HTR-8/SVneo (cell line): ENCODE measurements at regions not wholly inside any gene's neighbourhood (a gene's known extent, or its start where the extent isn't known, plus 50 kb on each side); places are given as distances from the start of the nearest gene placed in this dataset.

ENCODE experiments used
- DNase-seq: peaks from one replicate; pipeline ENCODE4 v3.0.0; 2011; ENCODE audit warnings: low spot score, mixed read lengths; ENCODE audit not compliant: insufficient read length
- FAIRE-seq: peaks from 2 replicates; lab custom pipeline; 2011; peaks lifted over from hg19 to GRCh38; lab: Jason Lieb, UNC

GRCh38 chr2:217179854-217180253 is 320.0 kb upstream of the TNP1 start:
- DNase-seq, result no peak
- no peak for FAIRE-seq

GRCh38 chr2:217178341-217178740 is 318.5 kb upstream of the TNP1 start:
- DNase-seq, result no peak

GRCh38 chr2:217177720-217178119 is 317.9 kb upstream of the TNP1 start:
- no peak for FAIRE-seq

More at GRCh38 chr2:217178341-217178740, 318.5 kb upstream of the TNP1 start:
- FAIRE-seq, result no peak

DNA sequence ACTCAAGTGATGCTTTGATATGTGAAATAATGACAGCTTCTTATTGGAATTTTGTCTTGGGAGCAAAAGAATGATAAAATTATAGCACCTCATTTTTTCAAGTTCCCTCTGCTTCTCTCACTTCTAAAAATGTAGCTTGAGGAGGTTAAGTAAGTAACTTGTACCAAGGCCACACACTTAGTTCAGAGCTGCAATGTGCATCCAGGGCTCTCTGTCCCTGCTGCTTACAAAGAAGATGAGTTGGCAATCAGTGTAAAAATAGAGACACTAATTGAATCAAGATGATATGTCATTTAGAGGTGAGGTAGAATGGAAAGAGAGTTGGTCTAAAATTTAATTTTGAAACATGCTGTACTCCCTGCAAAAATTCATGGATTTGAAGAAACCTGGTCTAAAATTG is 312.0 kb upstream of the TNP1 start:
- no peak for DNase-seq
- FAIRE-seq, result no peak

More at GRCh38 chr2:217177720-217178119, 317.9 kb upstream of the TNP1 start:
- DNase-seq, result no peak

- FAIRE-seq (no peak), DNase-seq (no peak)
Measured at GRCh38 chr2:217168496-217168895, 308.6 kb upstream of the TNP1 start.

DNA sequence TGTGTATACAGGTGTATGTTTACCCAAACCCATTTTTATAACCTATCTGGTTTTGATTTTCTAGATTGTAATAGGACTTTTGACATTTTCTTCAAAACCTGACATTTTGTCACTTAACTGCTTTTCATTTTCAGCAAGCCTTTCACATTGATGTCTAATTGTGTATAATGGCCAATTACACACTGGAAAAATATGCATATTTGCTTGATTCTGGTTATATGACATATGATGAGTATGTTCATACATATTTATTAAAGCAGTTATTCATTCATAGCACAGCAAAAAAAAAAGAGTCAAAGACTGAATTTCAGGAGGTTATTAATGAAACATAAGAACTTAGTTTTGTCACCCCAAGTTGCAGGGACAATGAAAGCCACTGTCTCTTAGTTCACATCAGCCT is 307.7 kb upstream of the TNP1 start:
- FAIRE-seq (no peak), DNase-seq (no peak)

GRCh38 chr2:217166241-217166850 is 306.5 kb upstream of the TNP1 start:
- FAIRE-seq, result no peak
- peak; percentile 10 for DNase-seq

- no peak for DNase-seq
- no peak for FAIRE-seq
Measured at GRCh38 chr2:217165547-217165946, 305.7 kb upstream of the TNP1 start.

DNA sequence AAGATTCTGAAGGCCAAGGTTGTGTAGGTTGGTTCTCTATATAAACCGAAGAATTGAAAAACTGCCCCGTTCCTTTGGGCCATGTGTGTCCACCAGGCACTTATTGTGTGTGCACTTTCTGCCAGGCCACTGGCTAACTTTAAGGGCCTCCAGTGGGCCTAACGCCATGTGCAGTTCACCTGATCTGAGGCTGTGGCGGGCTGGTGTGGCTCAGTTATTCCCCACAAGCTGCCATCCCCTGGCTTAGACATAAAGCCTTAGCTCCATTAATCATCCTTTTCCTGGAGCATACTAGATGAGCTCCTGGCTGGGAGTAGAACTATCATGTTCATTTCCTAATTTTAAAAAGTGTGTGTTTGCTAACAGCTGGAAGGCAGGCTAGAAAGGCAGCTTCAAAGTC is 304.1 kb upstream of the TNP1 start:
- DNase-seq (no peak), FAIRE-seq (no peak)

GRCh38 chr2:217162533-217162932 is 302.7 kb upstream of the TNP1 start:
- FAIRE-seq, result no peak

GRCh38 chr2:217160978-217161973 is 301.4 kb upstream of the TNP1 start:
- FAIRE-seq (no peak), DNase-seq (no peak)

More at GRCh38 chr2:217162533-217162932, 302.7 kb upstream of the TNP1 start:
- peak; percentile 43 for DNase-seq

- DNase-seq (peak; percentile 34), FAIRE-seq (no peak)
Measured at GRCh38 chr2:217160103-217160743, 300.4 kb upstream of the TNP1 start.

DNA sequence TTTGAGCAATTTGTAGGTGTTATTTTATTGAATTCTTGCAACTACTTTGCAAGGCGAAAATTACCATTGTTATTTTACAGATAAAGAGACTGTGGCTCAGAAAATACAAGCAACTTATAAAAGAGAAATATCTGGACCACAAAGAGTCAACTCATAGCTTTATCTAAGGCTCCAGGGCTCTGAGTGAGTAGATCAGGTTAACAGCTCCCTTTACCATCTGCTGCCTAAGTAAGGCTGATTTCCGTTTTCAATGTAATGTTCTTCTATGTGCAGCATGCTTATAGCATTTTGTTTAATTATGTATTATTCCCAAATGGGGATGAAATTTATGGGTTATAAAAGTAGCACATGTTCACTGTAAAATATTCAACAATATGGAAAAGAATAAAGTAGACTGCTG is 299.1 kb upstream of the TNP1 start:
- DNase-seq, result no peak
- FAIRE-seq, result no peak

DNA sequence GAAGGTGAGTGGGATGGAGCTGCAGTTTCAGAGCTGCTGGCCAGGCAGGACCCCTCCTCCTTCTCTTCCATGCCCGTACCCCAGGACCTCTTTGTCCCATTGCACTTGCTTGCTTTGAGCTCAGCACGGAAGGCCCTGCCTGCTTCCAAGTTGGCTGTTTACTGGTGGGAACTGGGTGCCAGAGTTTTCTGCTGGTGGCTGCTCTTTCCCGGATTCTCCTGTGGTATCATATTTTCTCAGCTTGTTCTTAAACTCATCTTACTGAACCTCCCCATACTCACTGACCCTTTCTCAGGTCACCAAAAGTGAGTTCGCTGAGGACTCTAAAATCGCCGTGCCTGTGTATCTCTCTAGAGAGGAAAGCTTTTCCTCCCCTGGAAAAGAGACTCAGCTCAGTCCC is 297.7 kb upstream of the TNP1 start:
- FAIRE-seq (no peak), DNase-seq (no peak)

- DNase-seq (no peak), FAIRE-seq (no peak)
Measured at GRCh38 chr2:217156801-217157200, 296.9 kb upstream of the TNP1 start.

DNA sequence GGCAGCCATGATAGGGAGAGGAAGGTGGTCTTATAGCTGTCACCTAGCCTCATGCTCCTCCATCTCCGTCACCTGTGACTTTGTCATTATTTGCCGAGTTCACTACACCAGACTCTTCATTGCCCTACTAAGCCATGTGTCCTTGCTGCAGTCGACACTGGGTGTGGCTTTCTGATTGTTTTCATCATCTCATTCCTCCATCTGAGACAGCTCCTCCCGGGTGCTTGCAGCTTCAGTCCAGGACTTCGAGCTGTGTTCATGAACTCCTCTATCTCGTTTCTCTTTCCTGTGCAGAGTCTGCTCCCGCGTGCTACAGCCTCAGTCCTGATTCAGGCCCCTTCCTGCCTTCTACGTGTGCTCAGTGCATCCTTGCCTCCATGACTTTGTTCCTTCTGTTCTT is 295.1 kb upstream of the TNP1 start:
- DNase-seq, result no peak
- no peak for FAIRE-seq

DNA sequence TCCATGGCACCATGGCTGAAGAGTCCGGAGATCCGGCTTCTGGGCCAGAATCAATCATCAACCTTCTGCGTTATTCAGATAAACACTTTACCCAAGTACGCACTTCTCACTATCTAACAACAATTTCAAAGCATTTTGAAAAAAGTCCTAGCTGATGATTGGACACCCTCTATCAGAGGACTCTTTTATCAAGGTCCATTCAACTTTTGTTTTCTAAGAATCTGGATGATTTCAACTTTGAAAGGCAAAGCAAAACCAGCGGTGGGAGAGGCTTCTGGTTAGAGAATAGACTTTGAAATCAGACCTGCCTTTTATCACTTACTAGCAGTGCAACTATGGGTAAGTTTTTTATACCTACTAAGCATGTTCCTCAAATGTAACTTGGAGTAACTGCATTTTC is 293.6 kb upstream of the TNP1 start:
- FAIRE-seq, result no peak
- no peak for DNase-seq

GRCh38 chr2:217152831-217153230 is 293.0 kb upstream of the TNP1 start:
- no peak for DNase-seq

GRCh38 chr2:217151509-217152206 is 291.8 kb upstream of the TNP1 start:
- DNase-seq (no peak), FAIRE-seq (no peak)

More at GRCh38 chr2:217152831-217153230, 293.0 kb upstream of the TNP1 start:
- FAIRE-seq, result no peak

GRCh38 chr2:217150236-217150635 is 290.4 kb upstream of the TNP1 start:
- DNase-seq (no peak), FAIRE-seq (no peak)
